Stomach (tissue), 4 donors: ENCODE measurements at regions not wholly inside any gene's neighbourhood (a gene's known extent, or its start where the extent isn't known, plus 50 kb on each side); places are given as distances from the start of the nearest gene placed in this dataset.

ENCODE experiments used
- POLR2A ChIP-seq, 4 donors: fragments of 450-650 bp; IDR thresholded peaks; one replicate each; pipeline ENCODE4 v1.6.1; 2016; ENCODE audit warnings: antibody characterized with exemption in 4 of 4, control low read depth in 2 of 4, mild to moderate bottlenecking in 1 of 4, moderate library complexity in 1 of 4
- POLR2AphosphoS5 ChIP-seq, 3 donors: sonication (generic); formaldehyde crosslinking; IDR thresholded peaks; one replicate each; pipeline ENCODE4 v1.6.1; 2016; ENCODE audit warnings: antibody characterized with exemption in 3 of 3
- TF ChIP-seq, protein P1 (sequence below), 7 experiments: fragments of 450-650 bp in 4 of 7; fragments of 200-600 bp in 3 of 7; sonication (generic) in 3 of 7; IDR thresholded peaks; one replicate each; pipeline ENCODE4 v1.5.1; 2016 to 2019; ENCODE audit warnings: antibody characterized with exemption in 7 of 7, control low read depth in 2 of 7, mild to moderate bottlenecking in 1 of 7

DNA sequence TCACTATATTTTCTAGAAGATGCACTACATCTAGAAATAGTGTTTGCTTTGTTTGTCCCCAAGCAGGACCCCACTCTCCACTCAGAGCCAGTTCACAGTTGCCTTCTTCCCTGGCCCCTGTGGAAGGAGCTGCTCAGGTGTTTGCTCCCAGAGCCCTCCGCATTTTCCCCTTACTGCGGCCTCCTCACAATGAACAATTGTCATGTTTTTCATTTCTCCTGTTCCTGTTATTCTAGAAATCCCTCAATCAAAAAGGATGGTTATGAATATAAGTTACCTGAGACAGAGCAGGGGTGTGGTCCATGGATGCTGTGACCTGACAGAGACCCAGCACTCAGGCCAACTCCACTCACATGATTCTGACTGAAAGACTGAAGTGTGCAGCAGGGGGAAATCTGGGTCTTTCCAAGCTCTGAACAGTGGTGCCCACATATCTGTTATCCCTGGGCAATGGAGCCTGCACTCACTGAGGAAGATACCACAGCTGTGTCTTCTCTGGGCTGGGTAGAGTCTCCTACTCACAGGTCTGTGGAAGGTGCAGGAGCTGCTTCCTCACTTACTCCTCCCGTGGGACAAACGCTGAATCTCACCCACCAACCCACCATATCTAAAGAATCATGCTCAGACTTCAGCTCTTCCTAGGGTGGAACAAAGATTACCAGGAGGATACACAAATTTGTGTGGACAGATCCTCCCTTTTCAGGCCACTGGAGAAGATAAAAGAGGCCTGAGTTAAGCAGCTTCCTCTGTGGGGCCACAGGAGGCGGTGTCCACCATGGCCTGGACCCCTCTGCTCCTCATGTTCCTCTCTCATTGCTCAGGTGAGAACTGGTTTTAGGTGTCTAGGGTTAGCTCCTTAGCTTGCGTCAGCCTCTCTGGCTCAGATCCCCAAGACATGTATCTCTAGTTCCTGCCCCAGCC lies 87.1 kb upstream of the TOP3B start:
- TF ChIP-seq, protein P1, sequence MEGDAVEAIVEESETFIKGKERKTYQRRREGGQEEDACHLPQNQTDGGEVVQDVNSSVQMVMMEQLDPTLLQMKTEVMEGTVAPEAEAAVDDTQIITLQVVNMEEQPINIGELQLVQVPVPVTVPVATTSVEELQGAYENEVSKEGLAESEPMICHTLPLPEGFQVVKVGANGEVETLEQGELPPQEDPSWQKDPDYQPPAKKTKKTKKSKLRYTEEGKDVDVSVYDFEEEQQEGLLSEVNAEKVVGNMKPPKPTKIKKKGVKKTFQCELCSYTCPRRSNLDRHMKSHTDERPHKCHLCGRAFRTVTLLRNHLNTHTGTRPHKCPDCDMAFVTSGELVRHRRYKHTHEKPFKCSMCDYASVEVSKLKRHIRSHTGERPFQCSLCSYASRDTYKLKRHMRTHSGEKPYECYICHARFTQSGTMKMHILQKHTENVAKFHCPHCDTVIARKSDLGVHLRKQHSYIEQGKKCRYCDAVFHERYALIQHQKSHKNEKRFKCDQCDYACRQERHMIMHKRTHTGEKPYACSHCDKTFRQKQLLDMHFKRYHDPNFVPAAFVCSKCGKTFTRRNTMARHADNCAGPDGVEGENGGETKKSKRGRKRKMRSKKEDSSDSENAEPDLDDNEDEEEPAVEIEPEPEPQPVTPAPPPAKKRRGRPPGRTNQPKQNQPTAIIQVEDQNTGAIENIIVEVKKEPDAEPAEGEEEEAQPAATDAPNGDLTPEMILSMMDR (IDR thresholded peaks at IDR 0.05), result no peak
- TF ChIP-seq POLR2A (IDR thresholded peaks at IDR 0.05) (no peak), POLR2AphosphoS5 (IDR thresholded peaks at IDR 0.05) (no peak)
